Osteoblast (primary cell): ENCODE measurements at regions not wholly inside any gene's neighbourhood (a gene's known extent, or its start where the extent isn't known, plus 50 kb on each side); places are given as distances from the start of the nearest gene placed in this dataset.

ENCODE experiments used
- DNase-seq: peaks from one replicate; pipeline ENCODE4 v3.0.0; 2011; ENCODE audit warnings: low spot score, mixed read lengths; ENCODE audit not compliant: insufficient read length; ENCODE audit errors: missing footprints
- H2AFZ ChIP-seq: 2 replicates; pipeline ENCODE4 v1.6.0; 2011; ENCODE audit warnings: mild to moderate bottlenecking, low read length
- H3K27ac ChIP-seq: 2 replicates; pipeline ENCODE4 v1.5.1; 2011; ENCODE audit warnings: mild to moderate bottlenecking, low read depth, low read length, moderate library complexity
- H3K27me3 ChIP-seq: 2 replicates; pipeline ENCODE4 v1.6.0; 2012; ENCODE audit warnings: mild to moderate bottlenecking, control low read depth, inconsistent platforms, low read length, moderate library complexity; ENCODE audit not compliant: insufficient read depth
- H3K36me3 ChIP-seq: 2 replicates; pipeline ENCODE4 v1.5.1; 2011; ENCODE audit warnings: mild to moderate bottlenecking, low read length, control low read depth, moderate library complexity; ENCODE audit not compliant: insufficient read depth
- H3K4me1 ChIP-seq: 2 replicates; pipeline ENCODE4 v1.5.1; 2011; ENCODE audit warnings: mild to moderate bottlenecking, low read length, control low read depth, moderate library complexity; ENCODE audit not compliant: insufficient read depth
- H3K4me2 ChIP-seq: 2 replicates; pipeline ENCODE4 v1.6.0; 2011; ENCODE audit warnings: mild to moderate bottlenecking, low read length; ENCODE audit not compliant: insufficient read depth
- H3K4me3 ChIP-seq: fragments of 200-600 bp; sonication (generic); 3 replicates; pipeline ENCODE4 v1.5.1; 2012; ENCODE audit warnings: mild to moderate bottlenecking, low read length, inconsistent platforms; ENCODE audit not compliant: insufficient read depth
- H3K79me2 ChIP-seq: 2 replicates; pipeline ENCODE4 v1.6.0; 2012; ENCODE audit warnings: mild to moderate bottlenecking, low read length, control low read depth, inconsistent platforms; ENCODE audit not compliant: insufficient read depth
- H3K9me3 ChIP-seq: 2 replicates; pipeline ENCODE4 v1.5.1; 2011; ENCODE audit warnings: low read depth, low read length, control low read depth
- H4K20me1 ChIP-seq: 2 replicates; pipeline ENCODE4 v1.6.0; 2012; ENCODE audit warnings: mild to moderate bottlenecking, low read length, control low read depth; ENCODE audit not compliant: insufficient read depth
- TF ChIP-seq, protein P1 (sequence below): IDR thresholded peaks from 2 replicates; pipeline ENCODE4 v1.5.1; 2011; ENCODE audit warnings: mild to moderate bottlenecking, low read depth, low read length, moderate library complexity; ENCODE audit errors: extremely low read depth

GRCh38 chr14:38432186-38432585, 176.3 kb upstream of the CLEC14A start:
- no peak for DNase-seq
- Histone ChIP-seq H3K27me3 (no peaks in the 10 kb centered on the region), H3K4me3 (no peak overlapping the region), H3K79me2 (no peaks in the 10 kb centered on the region), H2AFZ (no peak overlapping the region), H4K20me1 (no peaks in the 10 kb centered on the region), H3K36me3 (no peaks in the 10 kb centered on the region), H3K9me3 (no peaks in the 10 kb centered on the region), H3K4me2 (no peak overlapping the region), H3K4me1 (no peaks in the 10 kb centered on the region), H3K27ac (no peak overlapping the region)
- TF ChIP-seq, protein P1, sequence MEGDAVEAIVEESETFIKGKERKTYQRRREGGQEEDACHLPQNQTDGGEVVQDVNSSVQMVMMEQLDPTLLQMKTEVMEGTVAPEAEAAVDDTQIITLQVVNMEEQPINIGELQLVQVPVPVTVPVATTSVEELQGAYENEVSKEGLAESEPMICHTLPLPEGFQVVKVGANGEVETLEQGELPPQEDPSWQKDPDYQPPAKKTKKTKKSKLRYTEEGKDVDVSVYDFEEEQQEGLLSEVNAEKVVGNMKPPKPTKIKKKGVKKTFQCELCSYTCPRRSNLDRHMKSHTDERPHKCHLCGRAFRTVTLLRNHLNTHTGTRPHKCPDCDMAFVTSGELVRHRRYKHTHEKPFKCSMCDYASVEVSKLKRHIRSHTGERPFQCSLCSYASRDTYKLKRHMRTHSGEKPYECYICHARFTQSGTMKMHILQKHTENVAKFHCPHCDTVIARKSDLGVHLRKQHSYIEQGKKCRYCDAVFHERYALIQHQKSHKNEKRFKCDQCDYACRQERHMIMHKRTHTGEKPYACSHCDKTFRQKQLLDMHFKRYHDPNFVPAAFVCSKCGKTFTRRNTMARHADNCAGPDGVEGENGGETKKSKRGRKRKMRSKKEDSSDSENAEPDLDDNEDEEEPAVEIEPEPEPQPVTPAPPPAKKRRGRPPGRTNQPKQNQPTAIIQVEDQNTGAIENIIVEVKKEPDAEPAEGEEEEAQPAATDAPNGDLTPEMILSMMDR: no peak

GRCh38 chr14:38431156-38431555, 175.3 kb upstream of the CLEC14A start:
- Histone ChIP-seq H3K4me2 (no peak overlapping the region), H3K9me3 (no peaks in the 10 kb centered on the region), H3K4me1 (no peaks in the 10 kb centered on the region), H3K79me2 (no peaks in the 10 kb centered on the region), H3K4me3 (no peak overlapping the region), H3K27ac (no peak overlapping the region), H3K27me3 (no peaks in the 10 kb centered on the region), H2AFZ (no peak overlapping the region), H4K20me1 (no peaks in the 10 kb centered on the region), H3K36me3 (no peaks in the 10 kb centered on the region)
- DNase-seq: no peak
- TF ChIP-seq, protein P1: no peak

GRCh38 chr14:38430522-38430921, 174.6 kb upstream of the CLEC14A start:
- TF ChIP-seq, protein P1: no peak

GRCh38 chr14:38425324-38425976, 169.6 kb upstream of the CLEC14A start:
- Histone ChIP-seq H3K4me3 (no peak overlapping the region), H2AFZ (no peak overlapping the region), H4K20me1 (no peaks in the 10 kb centered on the region), H3K36me3 (no peaks in the 10 kb centered on the region), H3K4me1 (no peaks in the 10 kb centered on the region), H3K9me3 (no peaks in the 10 kb centered on the region), H3K27ac (no peak overlapping the region), H3K27me3 (no peaks in the 10 kb centered on the region), H3K4me2 (no peak overlapping the region), H3K79me2 (no peaks in the 10 kb centered on the region)
- DNase-seq: no peak
- TF ChIP-seq, protein P1: no peak

More at GRCh38 chr14:38430522-38430921, 174.6 kb upstream of the CLEC14A start:
- no peak for DNase-seq
- no peaks in the 10 kb centered on the region for H3K79me2 ChIP-seq
- no peak overlapping the region for H3K4me2 ChIP-seq
- H4K20me1 ChIP-seq: no peaks in the 10 kb centered on the region
- no peaks in the 10 kb centered on the region for H3K9me3 ChIP-seq
- no peak overlapping the region for H2AFZ ChIP-seq
- no peaks in the 10 kb centered on the region for H3K36me3 ChIP-seq
- H3K27me3 ChIP-seq: no peaks in the 10 kb centered on the region
- H3K4me3 ChIP-seq: no peak overlapping the region
- H3K27ac ChIP-seq: no peak overlapping the region
- H3K4me1 ChIP-seq: no peaks in the 10 kb centered on the region
